Epithelial cell of esophagus (primary cell): ENCODE measurements at regions not wholly inside any gene's neighbourhood (a gene's known extent, or its start where the extent isn't known, plus 50 kb on each side); places are given as distances from the start of the nearest gene placed in this dataset.

Experiments used
- DNase-seq: peaks from one replicate; pipeline ENCODE4 v3.0.0; 2010; ENCODE audit warnings: low read depth
- H3K4me3 ChIP-seq: 2 replicates; pipeline ENCODE4 v1.5.1; 2011; ENCODE audit warnings: mild to moderate bottlenecking, low read length, control low read depth
- CTCF ChIP-seq: IDR thresholded peaks from 2 replicates; pipeline ENCODE4 v1.5.1; 2011; ENCODE audit warnings: low read depth, mild to moderate bottlenecking, low read length, control low read depth, inconsistent platforms; ENCODE audit not compliant: insufficient read depth; ENCODE audit errors: missing control alignments

DNA sequence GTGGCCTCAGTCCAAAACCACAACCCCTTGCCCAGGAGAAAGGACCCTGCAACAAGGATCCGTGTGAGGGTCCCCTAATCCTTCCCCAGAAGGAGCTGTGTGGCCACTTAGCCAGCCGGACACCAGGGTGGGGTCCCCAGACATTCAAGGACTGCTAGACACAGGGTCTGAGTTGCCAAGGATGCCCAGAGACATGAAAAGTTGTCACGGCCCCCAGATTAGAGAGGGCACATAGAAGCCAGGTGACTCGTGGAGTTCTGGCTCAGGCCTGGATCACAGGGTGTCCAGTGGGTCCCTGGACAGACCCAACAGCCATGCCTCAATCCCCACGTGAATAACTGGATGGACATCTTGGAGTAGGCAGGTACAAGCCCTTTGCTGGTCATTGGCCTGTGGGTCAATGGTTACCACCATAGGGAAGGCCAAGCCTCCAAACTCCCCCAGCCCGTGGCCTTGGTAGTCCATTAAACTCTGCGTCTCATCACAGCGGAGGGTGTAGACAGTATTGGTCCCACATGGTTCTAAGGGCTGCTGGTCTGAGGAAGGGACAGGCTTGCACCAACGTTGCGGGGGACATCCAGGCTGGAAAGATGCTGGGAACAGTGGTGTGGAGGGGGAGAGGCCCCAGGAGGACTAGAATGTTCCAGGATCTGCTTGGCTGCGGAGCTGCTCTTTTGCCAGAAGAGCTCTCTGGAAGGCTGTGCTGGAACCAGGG, 205.9 kb upstream of the PPP2R2D start:
- TF ChIP-seq CTCF = no peak
- DNase-seq = no peak
- H3K4me3 ChIP-seq = no peak overlapping the region

DNA sequence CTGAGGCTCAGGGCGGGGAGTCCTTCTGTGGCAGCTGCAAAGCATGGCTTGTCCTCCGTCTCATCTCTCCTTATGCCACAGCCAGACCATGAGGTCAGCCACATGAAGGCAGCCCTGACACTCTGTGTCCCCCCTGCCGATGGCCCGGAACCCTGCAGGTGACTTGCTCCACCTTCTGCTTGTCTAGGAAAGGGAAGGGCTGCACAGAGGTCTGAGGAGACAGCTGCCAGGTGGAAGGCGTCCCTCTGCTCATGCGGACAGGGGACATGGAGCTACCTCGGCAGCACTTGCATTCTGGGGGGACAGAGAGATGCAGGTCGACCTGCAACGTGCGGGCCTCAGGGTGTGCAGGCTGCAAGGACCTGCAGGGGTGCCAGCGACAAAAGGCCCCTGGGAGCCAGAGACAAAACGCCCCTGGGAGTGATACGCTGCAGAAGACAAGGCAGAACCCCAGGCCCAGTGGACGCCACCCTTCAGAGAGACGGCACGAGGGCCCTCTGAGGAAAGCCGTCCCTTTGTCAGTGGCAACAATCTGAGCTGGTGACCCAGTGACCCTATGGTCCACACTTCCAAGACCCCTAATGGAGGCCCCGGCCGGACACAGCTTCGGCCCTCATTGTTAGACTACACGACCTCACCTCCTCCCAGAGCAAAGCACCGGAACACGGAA, 205.2 kb upstream of the PPP2R2D start:
- H3K4me3 ChIP-seq = no peak overlapping the region
- no peak for TF ChIP-seq CTCF
- no peak for DNase-seq

DNA sequence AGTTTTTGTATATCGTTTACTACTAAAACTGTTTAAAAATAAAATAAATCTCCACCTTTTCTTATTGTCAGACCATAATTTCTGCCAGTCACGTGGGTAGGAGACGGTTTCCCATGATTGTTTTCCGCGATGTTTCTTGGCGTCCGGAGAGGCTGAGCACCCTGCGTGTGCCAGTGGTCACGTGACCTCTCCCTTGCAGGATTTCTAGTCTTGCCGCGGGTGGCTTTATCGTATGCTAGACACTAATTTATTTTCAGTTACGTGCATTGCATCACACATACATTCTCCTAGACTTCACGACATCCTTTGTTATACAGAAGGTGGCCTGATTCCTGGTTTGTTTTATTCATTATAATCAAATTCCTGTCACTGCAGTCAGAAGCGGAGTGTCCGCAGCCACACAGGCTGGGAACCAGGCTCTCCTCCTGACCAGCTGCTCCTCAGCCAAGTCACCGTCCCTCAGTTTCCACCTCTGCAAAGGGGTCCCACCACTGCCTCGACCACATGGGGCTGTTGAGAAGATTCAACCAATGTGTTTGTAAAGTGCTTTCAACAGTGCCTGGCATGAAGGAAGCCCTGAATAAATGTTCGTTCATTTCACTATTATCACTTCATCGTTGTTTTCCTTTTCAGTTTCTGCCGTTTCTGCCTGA, 203.2 kb upstream of the PPP2R2D start:
- no peak for DNase-seq
- no peak overlapping the region for H3K4me3 ChIP-seq
- TF ChIP-seq CTCF = no peak

DNA sequence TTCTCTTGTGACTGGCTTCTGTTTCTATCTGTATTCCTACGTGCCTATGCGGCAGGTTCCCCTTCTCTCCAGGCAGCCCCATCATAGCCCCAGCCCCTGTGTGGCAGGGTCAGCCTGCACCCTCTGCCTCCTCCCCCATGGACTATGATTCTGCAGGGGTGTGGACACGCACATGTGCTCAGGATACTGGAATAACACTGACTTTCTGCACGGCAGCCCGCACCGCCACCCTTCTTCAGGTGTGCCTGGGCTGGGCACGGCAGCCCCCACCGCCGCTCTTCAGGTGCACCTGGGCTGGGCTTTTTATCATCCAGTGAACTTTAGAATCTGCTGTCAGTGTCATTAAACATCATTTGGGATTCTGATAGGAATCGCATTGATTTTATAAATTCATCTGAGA, 202.6 kb upstream of the PPP2R2D start:
- H3K4me3 ChIP-seq = no peak overlapping the region
- no peak for DNase-seq
- no peak for TF ChIP-seq CTCF

DNA sequence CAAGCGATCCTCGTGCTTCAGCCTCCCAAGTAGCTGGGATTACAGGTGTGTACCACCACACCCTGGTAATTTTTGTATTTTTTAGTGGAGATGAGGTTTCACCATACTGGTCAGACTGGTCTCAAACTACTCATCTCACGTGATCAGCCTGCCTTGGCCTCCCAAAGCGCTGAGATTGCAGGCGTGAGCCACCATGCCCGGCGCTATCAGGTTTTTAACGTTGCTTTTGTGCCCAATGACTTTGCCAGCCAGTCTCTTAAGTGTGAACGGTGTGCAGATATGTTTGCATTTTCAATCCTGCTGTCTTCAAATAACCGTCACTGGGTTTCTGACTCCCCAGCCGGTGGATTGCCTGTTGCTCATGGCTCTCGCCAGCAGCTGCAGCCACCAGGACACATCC, 201.8 kb upstream of the PPP2R2D start:
- H3K4me3 ChIP-seq = no peak overlapping the region
- TF ChIP-seq CTCF = no peak
- no peak for DNase-seq

DNA sequence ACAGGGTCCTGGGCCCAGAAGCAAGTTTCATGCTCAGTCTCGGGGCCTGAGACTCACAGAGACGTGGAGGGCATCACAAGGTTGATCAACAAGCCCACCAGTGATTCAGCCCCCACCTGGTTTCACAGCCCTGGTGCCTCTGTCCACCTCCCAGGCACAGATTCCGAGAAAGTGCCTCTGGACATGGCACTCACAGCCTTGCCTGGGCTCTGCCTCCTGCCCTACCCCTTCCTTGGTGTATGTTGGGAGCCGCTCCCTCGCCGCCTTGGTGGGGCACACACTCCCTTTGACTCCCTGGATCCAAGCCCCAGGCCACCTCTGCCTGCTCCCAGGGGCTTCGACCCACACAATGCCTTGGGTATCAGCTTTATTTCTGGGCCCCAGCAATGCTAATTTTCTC, 200.8 kb upstream of the PPP2R2D start:
- H3K4me3 ChIP-seq = no peak overlapping the region
- no peak for DNase-seq
- TF ChIP-seq CTCF = no peak

- DNase-seq = no peak
- no peak overlapping the region for H3K4me3 ChIP-seq
- TF ChIP-seq CTCF = no peak
Measured at GRCh38 chr10:131700506-131700905, 200.3 kb upstream of the PPP2R2D start.
